Spleen (tissue), 11 donors: ENCODE measurements at regions not wholly inside any gene's neighbourhood (a gene's known extent, or its start where the extent isn't known, plus 50 kb on each side); places are given as distances from the start of the nearest gene placed in this dataset.
"Not testable (repeated sequence)": the region's sequence is repeated elsewhere in the genome, so short reads cannot be mapped to it uniquely, and the experiment has no call there.

Source experiments
- DNase-seq: peaks from one replicate; pipeline ENCODE4 v3.0.0-alpha.2; 2020
- H3K27ac ChIP-seq, 8 donors: fragments of 200-600 bp; sonication (generic) in 7 of 8; 1 replicate in 4 of 8; 2 replicates in 4 of 8; pipeline versions ENCODE4 v1.5.0 to v1.8.0; 2016 to 2021; ENCODE audit warnings: inconsistent platforms in 4 of 8, mild to moderate bottlenecking in 4 of 8, moderate library complexity in 1 of 8
- H3K27me3 ChIP-seq, 7 donors: fragments of 200-600 bp; sonication (generic) in 6 of 7; replicated peaks in 1 of 7; 1 replicate in 4 of 7; 2 replicates in 3 of 7; pipeline versions ENCODE4 v1.5.0 to v1.8.0; 2016 to 2021; ENCODE audit warnings: inconsistent platforms in 3 of 7, mild to moderate bottlenecking in 1 of 7
- H3K36me3 ChIP-seq, 6 donors: fragments of 200-600 bp; sonication (generic) in 5 of 6; 1 replicate in 4 of 6; 2 replicates in 2 of 6; pipeline versions ENCODE4 v1.5.0 to v1.8.0; 2016 to 2021; ENCODE audit warnings: inconsistent platforms in 2 of 6
- H3K4me1 ChIP-seq, 6 donors: fragments of 200-600 bp; sonication (generic) in 5 of 6; 1 replicate in 3 of 6; 2 replicates in 3 of 6; pipeline versions ENCODE4 v1.5.0 to v1.8.0; 2016 to 2021; ENCODE audit warnings: inconsistent platforms in 3 of 6
- H3K4me3 ChIP-seq, 8 donors: fragments of 200-600 bp; sonication (generic) in 7 of 8; 1 replicate in 4 of 8; 2 replicates in 4 of 8; pipeline versions ENCODE4 v1.5.0 to v1.8.0; 2016 to 2021; ENCODE audit warnings: inconsistent platforms in 4 of 8, mild to moderate bottlenecking in 4 of 8, moderate library complexity in 2 of 8
- H3K9me3 ChIP-seq, 8 donors: fragments of 200-600 bp; sonication (generic) in 7 of 8; 1 replicate in 4 of 8; 2 replicates in 4 of 8; pipeline versions ENCODE4 v1.5.0 to v1.8.0; 2016 to 2021; ENCODE audit warnings: inconsistent platforms in 4 of 8
- CTCF ChIP-seq, 11 experiments: fragments of 200-600 bp in 7 of 11; fragments of 450-650 bp in 4 of 11; sonication (generic) in 4 of 11; IDR thresholded peaks in 8 of 11; conservative IDR thresholded peaks in 3 of 11; 1 replicate in 7 of 11; 2 replicates in 4 of 11; pipeline versions ENCODE4 v1.4.0 to v1.8.0; 2016 to 2021; ENCODE audit warnings: antibody characterized with exemption in 11 of 11, inconsistent platforms in 4 of 11, mild to moderate bottlenecking in 1 of 11
- POLR2A ChIP-seq, 3 donors: fragments of 450-650 bp; IDR thresholded peaks; one replicate each; pipeline ENCODE4 v1.5.1; 2017; ENCODE audit warnings: antibody characterized with exemption in 3 of 3, mild to moderate bottlenecking in 1 of 3
- POLR2AphosphoS5 ChIP-seq, 3 donors: sonication (generic); formaldehyde crosslinking; IDR thresholded peaks; one replicate each; pipeline ENCODE4 v1.5.1; 2017; ENCODE audit warnings: antibody characterized with exemption in 3 of 3
- WGBS, 5 donors: extraction: QIAGEN DNeasy Blood & Tissue Kit in 3 of 5; methylation state at CpG; one replicate each; pipeline versions ENCODE4 v1.1.5 to v1.1.7; 2013 to 2018; 5-methylcytosine and 5-hydroxymethylcytosine counted together
- intact Hi-C: fragments of 100-400 bp; cut with DNase I; formaldehyde crosslinking; loops from one replicate; pipeline ENCODE4 v1.15.0; 2023; ENCODE audit warnings: low total_unique reads
- donor health status: healthy with polysubstance abuse.
- donor health status: DM: no; HTN: no; CAD: no; lungs with moderate emphysema.
- donor health status: DM: no; HTN: no; CAD: no.
- donor health status: Bipolar disorder and iron deficiency.
- donor health status: healthy.
- donor health status: DM: no; HTN: no; CAD: no.
- donor health status: DM: yes; HTN: yes; CAD: no.

- H3K36me3 ChIP-seq, result no peaks in the 10 kb centered on the region
- WGBS, 5 donors, result 85 to 91% (median 85%) methylated on average over 5 to 7 of the region's 7 CpGs; no CpG with 5 or more reads in 2 of the 5 donors
- H3K4me3 ChIP-seq, result no peak overlapping the region
- H3K27me3 ChIP-seq, result no peaks in the 10 kb centered on the region
- H3K9me3 ChIP-seq, result no peaks in the 10 kb centered on the region
- no peaks in the 10 kb centered on the region for H3K4me1 ChIP-seq
- intact Hi-C loops, result no loop called here
- TF ChIP-seq POLR2AphosphoS5 (IDR thresholded peaks at IDR 0.05), result no peak
- TF ChIP-seq CTCF (IDR thresholded peaks at IDR 0.05 in 8 of 11, conservative IDR thresholded peaks at IDR 0.05 in 3 of 11), result no peak
- no peak for TF ChIP-seq POLR2A (IDR thresholded peaks at IDR 0.05)
- no peak overlapping the region for H3K27ac ChIP-seq
- no peak for DNase-seq
These were observed 373.3 kb upstream of the USP9Y start for GRCh38 chrY:12327751-12328150.

GRCh38 chrY:12331917-12332316 is 369.1 kb upstream of the USP9Y start:
- H3K27me3 ChIP-seq, H3K27ac ChIP-seq, H3K4me3 ChIP-seq, DNase-seq, H3K9me3 ChIP-seq, intact Hi-C loops, H3K4me1 ChIP-seq, H3K36me3 ChIP-seq: not testable (repeated sequence)
- WGBS, 5 donors, result 78 to 90% (median 89%) methylated on average over 7 to 10 of the region's 10 CpGs; no CpG with 5 or more reads in 2 of the 5 donors

- H3K36me3 ChIP-seq, result no peaks in the 10 kb centered on the region
- intact Hi-C loops, result no loop called here
- no peak for DNase-seq
- H3K9me3 ChIP-seq, result no peaks in the 10 kb centered on the region
- H3K4me1 ChIP-seq, result no peaks in the 10 kb centered on the region
- no peak overlapping the region for H3K4me3 ChIP-seq
- H3K27ac ChIP-seq, result no peak overlapping the region
- TF ChIP-seq POLR2A (IDR thresholded peaks at IDR 0.05) (no peak), POLR2AphosphoS5 (IDR thresholded peaks at IDR 0.05) (no peak), CTCF (IDR thresholded peaks at IDR 0.05 in 8 of 11, conservative IDR thresholded peaks at IDR 0.05 in 3 of 11) (no peak)
- no peaks in the 10 kb centered on the region for H3K27me3 ChIP-seq
- 87 to 90% (median 89%) methylated on average over 4 of the region's 4 CpGs; no CpG with 5 or more reads in 2 of the 5 donors for WGBS, 5 donors
These were observed 357.8 kb upstream of the USP9Y start for GRCh38 chrY:12343211-12343610.

- H3K4me1 ChIP-seq, result no peaks in the 10 kb centered on the region
- intact Hi-C loops, result no loop called here
These were observed 352.9 kb upstream of the USP9Y start for GRCh38 chrY:12348181-12348580.

More at GRCh38 chrY:12348181-12348580, 352.9 kb upstream of the USP9Y start:
- Histone ChIP-seq H3K27me3 (no peaks in the 10 kb centered on the region), H3K4me3 (no peak overlapping the region), H3K9me3 (no peaks in the 10 kb centered on the region), H3K27ac (no peak overlapping the region), H3K36me3 (no peaks in the 10 kb centered on the region)
- DNase-seq, result no peak
- TF ChIP-seq POLR2A (IDR thresholded peaks at IDR 0.05), result no peak
- no peak for TF ChIP-seq CTCF (IDR thresholded peaks at IDR 0.05 in 8 of 11, conservative IDR thresholded peaks at IDR 0.05 in 3 of 11)
- TF ChIP-seq POLR2AphosphoS5 (IDR thresholded peaks at IDR 0.05), result no peak
- 76 to 80% (median 79%) methylated on average over 1 to 2 of the region's 2 CpGs; no CpG with 5 or more reads in 2 of the 5 donors for WGBS, 5 donors
